Activated T-cell treated with anti-CD3 and anti-CD28 coated beads for 24 hours (primary cell): ENCODE measurements at regions not wholly inside any gene's neighbourhood (a gene's known extent, or its start where the extent isn't known, plus 50 kb on each side); places are given as distances from the start of the nearest gene placed in this dataset.

ENCODE experiments used
- DNase-seq: peaks from one replicate; pipeline ENCODE4 v3.0.0-alpha.2; 2020; ENCODE audit warnings: low read depth

DNA sequence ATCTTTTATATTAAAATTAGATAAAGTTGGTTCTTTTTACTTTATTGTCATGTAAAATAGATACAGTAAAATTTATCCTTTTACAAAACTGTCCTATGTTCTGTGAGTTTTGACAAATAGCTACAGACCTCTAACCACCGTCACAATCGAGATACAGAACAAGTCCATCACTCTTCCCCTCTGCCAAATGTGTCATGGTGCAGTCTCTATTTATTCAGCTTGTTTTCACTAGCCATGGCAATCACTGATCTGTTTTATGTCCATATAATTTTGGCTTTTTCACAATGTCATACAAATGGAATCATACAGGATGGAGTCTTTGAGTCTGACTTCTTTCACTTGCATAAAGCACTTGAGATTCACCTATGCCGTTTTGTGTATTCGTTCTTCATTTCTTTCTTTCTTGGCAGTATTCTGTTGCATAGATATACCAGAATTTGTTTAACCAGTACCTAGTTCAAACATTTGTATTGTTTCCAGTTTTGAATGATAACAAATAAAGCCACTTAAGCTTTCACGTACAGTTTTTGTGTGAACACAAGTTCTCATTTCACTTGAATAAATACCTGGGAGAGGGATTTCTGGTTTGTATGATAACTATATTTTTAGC lies 273.2 kb upstream of the MPDZ start:
- DNase-seq = no peak

DNA sequence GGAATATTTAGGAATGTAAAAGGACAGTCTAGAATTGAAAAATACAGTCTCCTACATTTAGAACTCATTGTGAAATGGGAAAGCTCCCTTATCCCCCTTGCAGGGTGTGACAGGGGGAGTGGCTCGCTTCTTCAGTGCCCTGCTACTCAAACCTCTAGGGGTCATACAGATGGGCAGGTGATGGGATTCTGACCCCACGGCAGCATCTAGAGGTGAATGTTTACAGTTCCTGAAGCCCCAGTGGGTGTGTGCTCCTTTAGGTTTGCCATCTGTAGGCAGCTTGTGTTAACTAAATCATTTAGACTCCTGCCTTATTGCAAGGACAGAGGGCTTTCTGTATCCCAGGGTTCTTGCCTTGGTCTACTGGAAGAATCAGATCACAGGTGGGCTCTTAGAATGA lies 271.0 kb upstream of the MPDZ start:
- DNase-seq = no peak

DNA sequence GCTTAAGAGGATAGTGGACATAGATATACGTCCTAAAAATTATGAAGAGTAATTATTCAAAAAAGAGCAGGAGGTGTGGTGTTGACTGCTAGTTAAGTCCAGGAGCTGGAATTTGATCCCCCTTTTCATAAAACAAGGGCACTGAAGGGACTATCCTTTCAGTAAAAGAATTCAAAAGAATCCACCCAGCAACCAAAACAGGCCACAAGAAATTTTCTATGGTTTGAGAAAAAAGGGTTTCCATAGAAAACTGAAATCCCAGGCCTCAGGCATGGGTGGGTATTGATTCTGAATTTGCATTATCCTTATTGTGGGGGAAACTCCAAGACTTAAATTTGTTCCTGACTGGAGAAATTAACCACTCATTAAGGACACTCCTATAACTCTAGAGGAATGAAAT lies 269.0 kb upstream of the MPDZ start:
- no peak for DNase-seq

DNA sequence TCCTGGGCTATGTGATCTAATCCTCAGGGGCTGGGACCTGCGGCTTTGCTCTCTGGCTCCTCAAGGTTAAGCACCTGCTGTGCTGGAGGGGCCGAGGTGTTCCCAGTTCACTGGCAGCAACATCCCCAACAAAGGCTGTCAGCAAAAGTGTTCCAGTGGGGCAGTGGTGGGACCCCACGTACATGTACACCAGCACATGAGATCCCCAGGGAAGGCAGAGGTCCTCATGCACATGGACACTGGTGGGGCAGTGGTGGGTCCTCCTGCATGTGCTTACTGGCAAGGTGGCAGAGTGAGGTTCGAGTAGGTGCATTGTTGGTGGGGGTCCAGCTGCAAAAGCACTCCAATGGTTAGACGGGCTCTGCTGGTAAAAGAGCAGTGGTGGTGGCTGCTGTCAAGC lies 255.6 kb upstream of the MPDZ start:
- DNase-seq = no peak

DNA sequence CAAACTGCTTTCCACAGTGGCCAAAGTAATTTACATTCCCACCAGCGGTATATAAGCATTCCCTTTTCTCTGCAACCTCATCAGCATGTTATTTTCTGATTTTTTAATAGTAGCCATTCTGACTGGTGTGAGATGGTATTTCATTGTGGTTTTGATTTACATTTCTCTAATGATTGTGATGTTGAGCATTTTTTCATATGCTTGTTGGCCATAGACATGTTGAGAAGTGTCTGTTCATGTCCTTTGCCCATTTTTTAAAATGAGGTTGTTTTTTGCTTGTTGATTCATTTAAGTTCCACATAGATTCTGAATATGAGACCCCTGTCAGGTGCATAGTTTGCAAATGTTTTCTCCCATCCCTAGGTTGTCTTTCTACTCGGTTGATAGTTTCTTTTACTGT lies 254.5 kb upstream of the MPDZ start:
- no peak for DNase-seq

DNA sequence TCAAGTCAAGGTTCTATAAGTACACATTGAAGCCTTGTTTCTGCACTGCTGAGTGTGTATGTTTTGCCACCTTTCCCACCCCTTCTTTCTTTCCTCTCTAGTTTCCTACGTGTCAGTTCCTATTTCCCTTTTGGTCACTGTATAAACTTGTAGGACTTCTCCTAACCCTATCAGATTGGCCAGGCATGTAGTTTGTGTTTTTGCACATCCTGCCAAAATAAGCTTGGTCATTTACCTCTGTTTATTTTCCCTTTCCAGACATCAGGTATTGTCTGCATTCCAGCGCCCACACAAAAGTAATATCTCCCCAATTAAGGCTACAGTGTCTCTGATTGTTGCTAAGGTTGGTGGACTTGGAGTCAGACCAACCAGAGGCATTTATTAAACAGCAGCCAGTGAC lies 252.9 kb upstream of the MPDZ start:
- no peak for DNase-seq

DNA sequence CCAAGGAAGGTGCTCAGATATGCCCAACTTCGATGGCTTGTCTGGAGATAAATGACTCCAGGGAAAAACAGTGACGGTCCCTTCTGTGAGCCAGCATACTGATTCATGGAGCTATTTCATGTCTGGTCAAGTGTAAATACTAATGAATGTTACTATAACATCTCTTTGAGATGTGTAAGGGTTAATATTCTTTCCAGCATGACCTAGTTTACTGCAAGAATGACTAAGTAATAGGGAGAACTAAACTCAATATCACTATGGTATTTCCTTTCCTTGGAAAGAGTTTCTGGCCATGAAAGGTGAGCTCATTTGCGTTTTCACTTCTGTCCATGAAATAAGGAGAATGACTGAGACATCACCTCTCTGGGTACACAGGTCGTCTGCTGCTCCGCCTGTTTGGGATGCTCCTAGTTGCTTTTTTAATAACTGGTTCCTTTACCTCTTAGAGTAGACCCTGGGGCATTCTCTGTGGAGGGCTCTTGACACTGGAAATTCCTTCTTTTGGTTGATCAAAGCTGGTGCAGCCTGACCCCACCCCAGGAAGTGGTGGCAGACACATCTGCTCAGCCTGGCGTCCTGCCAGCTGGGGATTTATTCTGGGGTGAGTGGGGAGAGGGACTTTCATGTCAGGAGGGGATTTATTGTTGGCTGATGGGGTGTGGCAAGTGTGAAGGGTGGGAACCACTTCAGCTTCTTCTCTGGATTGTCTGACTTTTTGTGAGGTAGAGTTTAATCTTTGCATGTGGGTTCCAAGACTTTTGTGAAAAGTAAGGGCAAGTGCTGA lies 250.0 kb upstream of the MPDZ start:
- DNase-seq = no peak

DNA sequence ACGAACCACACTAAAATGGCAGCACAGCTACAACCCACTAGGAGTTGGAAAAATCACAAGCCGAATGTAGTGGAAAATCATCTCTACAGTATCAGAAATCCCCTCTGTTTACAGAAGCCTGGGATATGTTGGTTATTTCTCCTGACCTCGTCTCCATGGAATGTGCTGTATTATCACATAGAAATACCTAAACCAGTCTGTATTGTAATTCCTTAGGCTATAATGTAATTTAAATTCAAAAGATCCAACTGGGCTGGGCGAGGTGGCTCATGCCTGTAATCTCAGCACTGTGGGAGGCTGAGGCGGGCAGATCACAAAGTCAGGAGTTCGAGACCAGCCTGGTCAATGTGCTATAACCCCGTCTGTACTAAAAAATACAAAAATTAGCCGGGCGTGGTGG lies 244.8 kb upstream of the MPDZ start:
- no peak for DNase-seq

DNA sequence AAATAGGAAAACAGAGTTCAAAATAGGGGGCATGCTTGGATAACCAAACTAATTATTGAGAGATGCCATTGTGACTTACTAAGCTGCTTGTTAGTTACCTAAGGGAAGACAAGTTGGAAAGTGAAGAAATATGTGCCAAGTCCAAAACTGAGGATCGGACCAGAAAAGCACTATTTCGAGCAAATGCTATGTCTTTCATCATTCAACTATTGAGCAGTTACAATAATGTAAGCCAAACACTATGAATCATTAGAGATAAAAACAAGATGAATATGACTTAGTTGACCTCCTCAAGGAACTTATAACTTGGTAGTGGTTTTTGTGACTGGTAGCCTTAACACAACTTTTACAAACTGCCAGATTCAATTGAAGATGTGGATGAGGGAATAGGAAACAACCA lies 240.6 kb upstream of the MPDZ start:
- DNase-seq = no peak

DNA sequence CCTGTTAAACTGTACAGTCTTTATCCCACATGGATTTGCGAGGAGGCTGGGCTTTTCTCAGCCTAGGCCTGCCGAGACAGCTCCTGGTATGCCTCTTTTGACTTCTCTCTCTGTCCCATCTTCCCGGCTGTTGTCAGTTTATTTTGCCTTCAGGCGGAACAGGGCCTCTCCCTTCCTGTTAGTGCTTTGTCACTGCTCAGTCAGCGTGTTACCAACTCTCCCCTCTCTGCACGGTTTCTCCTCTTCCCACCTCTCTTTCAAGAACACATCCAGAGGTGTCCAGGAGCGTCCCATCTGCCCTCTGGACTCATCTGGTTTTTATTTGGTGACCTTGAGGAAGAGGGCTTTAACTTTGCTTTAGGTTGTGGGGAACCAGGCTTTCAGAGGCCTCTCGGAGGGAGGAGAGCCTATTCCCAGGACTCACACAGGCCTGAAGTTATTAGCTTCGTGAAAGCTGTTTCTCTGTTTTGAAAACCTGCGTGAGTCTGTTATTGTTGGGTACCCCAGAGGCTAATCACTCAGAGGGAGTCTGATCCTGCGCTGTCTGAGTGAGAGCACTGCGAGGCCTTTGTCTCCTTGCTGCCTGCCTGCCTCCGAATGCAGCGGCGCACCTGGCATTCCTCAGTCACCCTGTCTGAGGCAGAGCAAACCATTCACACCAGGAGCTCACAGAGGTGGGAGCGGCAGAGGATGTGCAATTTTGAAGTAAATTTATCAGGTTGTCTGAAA lies 234.4 kb upstream of the MPDZ start:
- DNase-seq = no peak

DNA sequence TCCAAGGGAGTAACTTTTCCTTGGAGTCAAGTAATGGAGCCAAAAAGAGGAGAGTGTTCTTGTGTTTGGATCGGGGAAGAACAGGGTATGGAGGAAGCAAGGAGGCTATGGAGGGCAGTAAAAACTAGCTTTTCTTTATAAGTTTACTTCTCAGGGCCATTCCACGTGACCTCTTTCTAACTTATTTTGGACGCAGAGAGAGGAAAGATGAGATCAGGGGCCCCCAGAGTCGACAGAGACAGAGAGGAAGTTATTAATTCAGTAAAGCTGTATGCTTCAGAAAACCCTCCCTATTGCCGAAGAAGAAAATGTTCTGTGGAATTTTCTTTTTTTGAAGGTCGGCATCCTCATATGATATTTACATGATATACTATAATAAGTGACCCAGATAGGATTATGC lies 233.8 kb upstream of the MPDZ start:
- no peak for DNase-seq

DNA sequence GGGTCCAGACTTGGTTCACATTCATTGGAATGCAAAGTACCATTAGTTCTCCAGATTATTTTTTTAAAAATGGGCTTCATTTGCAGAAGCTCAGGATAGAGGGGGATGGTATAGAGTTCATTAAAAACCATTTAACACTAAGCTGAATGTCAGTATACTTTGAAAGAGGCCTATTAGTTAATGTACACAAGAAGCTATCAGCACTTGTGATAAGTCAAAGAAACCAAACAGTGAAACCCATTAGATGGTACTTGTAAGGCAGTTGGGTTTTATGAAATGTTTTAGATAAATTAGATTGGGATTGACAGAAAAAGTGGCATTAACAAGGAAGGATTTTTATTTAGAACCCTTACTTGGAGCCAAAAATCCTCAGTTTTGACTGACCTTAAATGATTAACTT lies 229.2 kb upstream of the MPDZ start:
- no peak for DNase-seq

DNA sequence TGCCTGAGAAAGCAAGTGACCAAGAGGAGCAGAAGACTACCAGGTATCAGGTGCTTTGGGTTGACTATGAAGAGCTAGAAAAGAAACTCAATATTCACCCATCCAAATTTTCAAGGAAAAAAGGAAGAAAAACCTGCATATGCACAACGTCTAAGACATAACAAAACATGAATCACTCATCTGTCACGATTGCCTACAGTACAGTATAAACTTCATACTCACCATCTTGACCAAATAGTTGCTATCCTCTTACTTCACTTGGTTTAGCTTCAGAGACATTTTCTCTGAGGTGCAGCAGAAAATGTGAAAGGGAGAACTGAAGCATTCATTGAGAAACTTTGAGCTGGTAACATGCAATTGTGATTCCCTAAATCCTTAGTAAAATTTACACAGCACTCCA lies 228.6 kb upstream of the MPDZ start:
- no peak for DNase-seq

DNA sequence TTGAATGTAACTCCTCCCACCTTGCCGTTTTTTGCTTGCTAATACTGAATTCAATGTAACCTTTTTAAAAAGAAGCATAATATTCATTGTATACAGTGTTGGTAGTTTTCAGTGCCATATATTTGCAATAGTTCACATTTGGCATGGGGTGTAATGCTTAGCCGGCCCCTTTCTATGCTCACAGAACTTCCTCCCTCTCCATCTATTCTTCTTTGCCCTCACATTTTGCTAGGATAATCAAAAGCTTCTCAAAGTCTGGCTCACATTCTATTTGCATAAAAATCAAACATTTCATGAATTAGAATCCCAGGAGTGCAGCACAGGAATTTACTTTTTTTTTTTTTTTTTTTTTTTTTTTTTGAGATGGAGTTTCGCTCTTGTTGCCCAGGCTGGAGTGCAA lies 226.3 kb upstream of the MPDZ start:
- no peak for DNase-seq

DNA sequence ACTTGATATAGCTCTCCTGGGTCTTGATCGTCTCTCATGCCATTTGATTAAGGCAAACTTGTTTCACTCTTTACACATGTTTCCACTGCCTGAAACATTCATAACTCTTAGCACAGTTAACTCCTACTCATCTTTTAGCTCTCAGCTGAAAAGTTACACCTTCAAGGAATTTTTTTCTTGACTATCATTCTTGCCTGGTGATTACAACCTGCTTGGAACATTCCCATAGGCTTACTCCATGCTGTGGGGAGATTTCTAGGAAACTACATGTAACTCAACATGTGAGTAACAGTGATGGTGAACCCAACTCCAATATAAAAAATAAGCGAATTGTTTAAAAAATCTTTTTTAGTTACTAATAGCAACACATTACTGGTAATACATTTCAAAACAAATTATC lies 224.1 kb upstream of the MPDZ start:
- no peak for DNase-seq

DNA sequence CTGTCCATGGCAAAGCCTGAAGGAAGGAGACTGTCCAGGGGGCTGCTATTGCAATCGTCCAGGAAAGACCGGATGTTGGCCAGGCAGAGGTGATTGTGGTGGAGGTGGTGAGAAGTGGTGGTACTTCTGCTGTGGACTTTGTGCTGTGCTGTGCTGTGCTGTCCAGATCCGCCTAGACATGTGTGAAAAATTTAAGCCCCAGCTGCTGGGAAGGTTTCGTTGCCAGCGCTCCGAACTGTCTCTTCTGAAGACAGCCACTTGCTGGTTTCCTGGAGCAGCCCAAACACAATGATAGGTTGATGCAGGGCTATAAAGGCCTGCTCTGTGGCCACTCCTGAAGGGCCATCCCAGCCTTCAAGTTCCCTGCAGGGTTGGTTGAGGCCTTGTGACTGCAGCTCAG lies 223.0 kb upstream of the MPDZ start:
- no peak for DNase-seq

DNA sequence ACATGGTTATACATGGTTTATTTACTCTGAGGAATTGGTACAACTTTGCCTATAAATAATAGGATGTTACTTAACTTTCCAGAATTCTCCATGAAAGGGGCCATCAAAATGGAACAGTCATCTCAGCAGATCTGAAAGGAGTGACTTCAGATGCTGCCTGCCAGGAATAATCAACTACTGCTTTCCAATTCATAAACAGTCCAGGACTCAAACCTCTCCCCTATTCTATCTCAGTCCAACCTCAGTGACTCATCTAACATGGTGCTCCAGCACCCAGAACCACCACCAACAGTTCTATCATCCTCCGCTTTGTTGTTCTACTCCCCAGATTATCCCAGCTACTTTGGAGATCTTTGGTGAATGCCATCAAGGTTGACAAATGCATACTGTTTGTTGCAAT lies 221.5 kb upstream of the MPDZ start:
- DNase-seq = no peak

DNA sequence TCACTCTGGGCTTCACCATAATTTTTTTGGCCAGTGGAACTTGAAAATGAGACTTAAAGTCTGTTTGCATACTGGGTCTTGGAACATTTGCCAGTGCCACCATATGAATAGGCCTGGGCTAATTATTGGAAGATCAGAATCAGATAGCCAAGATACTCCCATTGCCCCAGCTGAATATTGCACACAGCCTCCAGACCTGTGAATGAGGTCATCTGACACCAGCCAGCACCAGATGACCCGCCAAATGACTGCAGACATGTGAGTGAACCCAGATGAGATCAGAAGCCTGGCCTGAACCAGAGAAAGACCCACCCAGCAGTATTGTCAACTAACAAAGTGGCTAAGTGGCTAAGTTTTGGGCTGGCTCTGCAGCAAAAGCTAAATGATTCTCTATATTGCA lies 220.5 kb upstream of the MPDZ start:
- DNase-seq = no peak

DNA sequence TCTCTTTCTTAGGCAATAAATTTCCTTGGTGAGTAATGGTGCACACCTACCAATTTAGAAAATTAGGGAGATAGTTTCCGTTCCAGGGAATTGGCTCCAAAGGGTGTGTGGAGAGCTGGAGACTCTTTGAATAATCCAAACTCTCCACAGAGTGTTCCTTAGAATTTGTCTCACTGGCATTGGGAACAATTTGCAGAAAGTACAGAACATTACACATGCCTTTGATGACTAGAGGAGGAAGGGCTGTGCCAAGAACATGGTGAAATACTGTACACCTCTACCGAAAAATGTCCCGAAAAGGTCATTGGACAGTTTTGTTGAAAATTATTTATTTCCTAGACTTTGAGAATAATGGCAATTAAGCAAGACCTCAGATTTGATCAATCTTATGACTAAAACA lies 214.2 kb upstream of the MPDZ start:
- DNase-seq = no peak

DNA sequence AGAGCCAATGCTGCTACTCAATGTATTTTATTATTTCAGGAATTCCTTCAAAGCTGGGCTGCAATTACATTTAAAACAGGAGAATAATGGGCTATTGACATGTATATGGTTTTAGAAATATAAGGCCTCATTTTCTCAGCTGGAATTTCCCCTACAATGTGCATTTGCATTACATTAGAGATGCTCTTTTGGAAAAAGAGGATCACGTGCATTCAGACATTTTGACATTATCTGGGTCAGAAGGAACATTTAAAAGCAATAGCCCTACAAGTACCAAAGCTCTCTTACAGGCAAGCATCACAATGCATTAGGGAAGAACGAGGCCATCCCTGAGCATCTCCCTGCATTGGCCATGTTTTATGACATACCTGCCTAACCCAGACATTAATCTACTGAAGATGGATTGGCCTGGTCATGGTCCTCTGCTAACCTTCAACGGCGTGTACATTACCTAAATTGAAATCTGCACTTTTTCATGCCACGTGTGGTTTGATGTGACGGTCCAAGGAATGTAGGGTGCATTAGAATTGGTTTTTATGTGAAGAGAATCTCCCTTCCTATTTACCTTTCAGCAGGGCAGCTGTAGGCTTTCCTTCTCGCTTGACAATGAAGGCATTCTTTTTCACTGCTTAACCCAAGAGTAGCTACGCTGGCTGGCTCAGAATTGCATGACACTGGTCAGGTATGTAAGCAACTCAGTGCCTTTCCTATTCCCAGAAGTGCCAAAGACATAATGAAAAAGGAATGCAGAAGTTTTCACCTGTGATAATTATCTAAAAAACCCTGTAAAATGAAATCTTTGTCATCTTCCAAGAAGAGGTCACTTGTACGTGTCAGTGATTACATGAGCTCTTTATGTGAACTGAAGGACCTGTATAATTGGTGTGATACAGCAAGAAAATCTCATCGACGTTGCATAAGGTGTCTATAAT lies 212.3 kb upstream of the MPDZ start:
- DNase-seq = no peak

DNA sequence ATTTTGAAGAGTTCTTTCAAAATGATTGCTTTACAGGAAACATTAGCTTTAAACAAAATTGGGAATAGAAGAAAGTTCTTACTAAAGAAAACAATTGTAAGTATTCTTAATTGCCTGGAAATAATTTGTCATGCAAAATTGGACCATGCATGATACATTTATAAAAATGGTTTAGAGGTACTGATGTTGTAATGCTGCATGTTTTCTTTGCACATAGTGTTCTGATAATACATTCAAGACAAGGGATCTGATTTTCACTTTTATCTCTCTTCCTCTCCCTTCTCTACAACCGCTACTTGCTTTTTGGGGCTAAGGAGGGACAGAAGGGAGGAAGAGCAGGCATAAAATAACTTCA lies 211.6 kb upstream of the MPDZ start:
- DNase-seq = no peak

DNA sequence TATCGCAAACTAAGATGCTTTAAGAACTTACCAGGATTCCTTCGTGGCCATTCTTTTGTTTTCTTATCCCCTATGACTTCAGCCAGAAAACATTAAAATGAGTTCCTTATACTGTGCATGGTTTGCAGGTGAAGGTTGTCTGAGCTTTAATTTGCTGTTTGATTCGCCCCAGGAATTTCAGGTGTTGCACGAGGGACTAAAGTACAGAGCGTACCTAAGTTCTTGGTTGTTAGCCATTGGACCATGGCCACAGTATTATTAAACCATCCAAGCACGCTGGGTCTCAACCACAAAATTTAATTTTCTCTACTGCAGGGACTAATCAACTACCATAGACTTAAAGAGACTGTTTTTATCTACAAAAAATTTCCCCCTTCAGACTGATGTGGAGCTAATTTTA lies 208.4 kb upstream of the MPDZ start:
- DNase-seq = no peak

DNA sequence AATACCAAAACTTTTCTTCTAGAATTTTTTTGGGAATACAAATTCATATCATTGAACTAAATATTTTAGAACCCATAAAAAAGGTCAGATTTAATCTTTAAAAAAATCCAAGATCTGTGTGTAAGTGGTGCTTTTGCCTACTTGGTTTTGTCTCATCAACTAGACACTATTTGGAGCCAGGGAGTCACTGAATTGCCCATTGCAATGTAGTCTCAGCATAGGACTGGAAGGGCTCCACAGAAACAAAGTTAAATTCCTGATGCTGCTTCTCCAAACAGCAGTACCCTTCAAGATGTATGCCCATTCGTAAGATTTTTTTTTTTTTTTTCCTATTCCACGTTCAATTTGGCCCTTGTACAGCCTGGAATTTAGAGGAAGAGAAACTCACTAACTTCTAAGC lies 208.0 kb upstream of the MPDZ start:
- DNase-seq = no peak
